ENCODE measurements at regions not wholly inside any gene's neighbourhood (a gene's known extent, or its start where the extent isn't known, plus 50 kb on each side); places are given as distances from the start of the nearest gene placed in this dataset.

- intact Hi-C loops (cut with micrococcal nuclease; ENCODE audit: unreplicated experiment), result no loop called here
- SMC1A ChIA-PET (ENCODE audit: uncharacterized antibody, unreplicated experiment), result no interaction called here
- TF ChIP-seq RUNX3 (IDR thresholded peaks at IDR 0.05; ENCODE audit: low read length) (0 out of 2 replicates have a peak, but pooled peaks have one; percentile 31), JUNB (IDR thresholded peaks at IDR 0.05) (0 out of 2 replicates have a peak, but pooled peaks have one; percentile 12), STAT3 (IDR thresholded peaks at IDR 0.05; ENCODE audit: low read depth, low read length) (no peak), PKNOX1 (IDR thresholded peaks at IDR 0.05) (peak; percentile 25; the same call in 1 of the 2 replicates)
- FAIRE-seq (no peak), ATAC-seq (peak; percentile 44; the same call in 2 of the 3 replicates), DNase-seq (ENCODE audit: low read depth, low spot score) (no peak)
- Histone ChIP-seq H3K4me2 (ENCODE audit: control insufficient read depth, insufficient read depth) (no peak overlapping the region), H2AFZ (ENCODE audit: control insufficient read depth, low read depth, low read length) (no peak overlapping the region), H3K27ac (ENCODE audit: control insufficient read depth, insufficient read depth) (no peak overlapping the region), H3K4me1 (ENCODE audit: control insufficient read depth, insufficient read depth, low read length) (no peaks in the 10 kb centered on the region), H4K20me1 (ENCODE audit: control insufficient read depth, insufficient read depth) (no peaks in the 10 kb centered on the region), H3K4me3 (no peak overlapping the region), H3K79me2 (ENCODE audit: control insufficient read depth, insufficient read depth, low read length) (no peaks in the 10 kb centered on the region), H3K36me3 (ENCODE audit: control insufficient read depth in 2 of 2, insufficient read depth in 2 of 2, low read length in 1 of 2) (no peaks in the 10 kb centered on the region), H3K27me3 (replicated peaks in 1 of 2; ENCODE audit: control insufficient read depth in 2 of 2, insufficient read depth in 2 of 2, low read length in 1 of 2) (no peaks in the 10 kb centered on the region), H3K9ac (ENCODE audit: control insufficient read depth, insufficient read depth, low read length) (no peak overlapping the region), H3K9me3 (replicated peaks; ENCODE audit: control insufficient read depth, insufficient read depth, low read length) (no peaks in the 10 kb centered on the region)
- POLR2A ChIA-PET, result no interaction called here
- 27% methylated on average over 4 of the region's 4 CpGs for WGBS (ENCODE audit: insufficient coverage, insufficient replicate concordance, low lambda C conversion rate, missing lambda C conversion rate)
- CTCF ChIA-PET, result interaction anchor here (1.0 kb wide), 1 partner anchor 19 kb away, joined by 4 read pairs; no protein-coding TSS in a partner anchor
- in situ Hi-C loops (cut with MboI), result no loop called here
- RAD21 ChIA-PET (ENCODE audit: unreplicated experiment), result no interaction called here
- no TSS peak for BruUV-seq (replicated peaks)
Measured at GRCh38 chr2:53403792-53404413, 363.7 kb upstream of the CHAC2 start.

GRCh38 chr2:53397085-53397484 is 370.5 kb upstream of the CHAC2 start:
- Histone ChIP-seq H3K9me3 (replicated peaks; ENCODE audit: control insufficient read depth, insufficient read depth, low read length) (no peaks in the 10 kb centered on the region), H3K27ac (ENCODE audit: control insufficient read depth, insufficient read depth) (no peak overlapping the region), H4K20me1 (ENCODE audit: control insufficient read depth, insufficient read depth) (no peaks in the 10 kb centered on the region), H3K9ac (ENCODE audit: control insufficient read depth, insufficient read depth, low read length) (no peak overlapping the region), H3K79me2 (ENCODE audit: control insufficient read depth, insufficient read depth, low read length) (no peaks in the 10 kb centered on the region), H2AFZ (ENCODE audit: control insufficient read depth, low read depth, low read length) (no peak overlapping the region), H3K27me3 (replicated peaks in 1 of 2; ENCODE audit: control insufficient read depth in 2 of 2, insufficient read depth in 2 of 2, low read length in 1 of 2) (no peaks in the 10 kb centered on the region), H3K4me3 (no peak overlapping the region), H3K4me2 (ENCODE audit: control insufficient read depth, insufficient read depth) (no peak overlapping the region), H3K36me3 (ENCODE audit: control insufficient read depth in 2 of 2, insufficient read depth in 2 of 2, low read length in 1 of 2) (no peaks in the 10 kb centered on the region), H3K4me1 (ENCODE audit: control insufficient read depth, insufficient read depth, low read length) (no peaks in the 10 kb centered on the region)
- ATAC-seq, result no peak
- RAD21 ChIA-PET (ENCODE audit: unreplicated experiment), result no interaction called here
- SMC1A ChIA-PET (ENCODE audit: uncharacterized antibody, unreplicated experiment), result no interaction called here
- FAIRE-seq, result no peak
- intact Hi-C loops (cut with micrococcal nuclease; ENCODE audit: unreplicated experiment), result no loop called here
- BruUV-seq (replicated peaks), result no TSS peak
- in situ Hi-C loops (cut with MboI), result no loop called here
- no peak for DNase-seq (ENCODE audit: low read depth, low spot score)
- CTCF ChIA-PET, result no interaction called here
- POLR2A ChIA-PET, result no interaction called here
- TF ChIP-seq YY1 (IDR thresholded peaks at IDR 0.05; ENCODE audit: low read depth, low read length) (no peak), CREM (IDR thresholded peaks at IDR 0.05; ENCODE audit: low read depth) (no peak), CHD4 (IDR thresholded peaks at IDR 0.05) (no peak), SUPT20H (IDR thresholded peaks at IDR 0.05; ENCODE audit: borderline replicate concordance, control insufficient read depth, low read depth, low read length) (no peak), FOS (IDR thresholded peaks at IDR 0.05; ENCODE audit: borderline replicate concordance, extremely low read depth, insufficient read length) (no peak), CEBPZ (IDR thresholded peaks at IDR 0.05; ENCODE audit: low read depth, low read length) (no peak), NFYA (IDR thresholded peaks at IDR 0.05; ENCODE audit: borderline replicate concordance, low read depth, low read length) (no peak), NRF1 (conservative IDR thresholded peaks at IDR 0.05; ENCODE audit: low read depth, low read length) (no peak), SMAD1 (IDR thresholded peaks at IDR 0.05; ENCODE audit: low read depth, partially characterized antibody) (no peak), RFX5 (IDR thresholded peaks at IDR 0.05; ENCODE audit: low read depth, low read length) (no peak)
